HEK293 (cell line): ENCODE measurements at regions not wholly inside any gene's neighbourhood (a gene's known extent, or its start where the extent isn't known, plus 50 kb on each side); places are given as distances from the start of the nearest gene placed in this dataset.

ENCODE experiments used
- EGR2 ChIP-seq: fragments of 450-650 bp; formaldehyde crosslinking; IDR thresholded peaks from 2 replicates; pipeline ENCODE4 v1.5.1; 2016; ENCODE audit warnings: low read depth, missing biosample characterization, missing genetic modification characterization
- GLI4 ChIP-seq: fragments of 450-650 bp; formaldehyde crosslinking; IDR thresholded peaks from 2 replicates; pipeline ENCODE4 v1.5.1; 2016; ENCODE audit warnings: missing biosample characterization, missing genetic modification characterization
- HOXA7 ChIP-seq: sonication (generic); formaldehyde crosslinking; IDR thresholded peaks from 2 replicates; pipeline ENCODE4 v1.8.1; 2022; ENCODE audit warnings: missing genetic modification reagents, borderline replicate concordance
- SALL2 ChIP-seq: fragments of 450-650 bp; formaldehyde crosslinking; IDR thresholded peaks from 2 replicates; pipeline ENCODE4 v1.5.0; 2017; ENCODE audit warnings: missing biosample characterization, mild to moderate bottlenecking, missing genetic modification characterization, borderline replicate concordance
- TRIM28 ChIP-seq: IDR thresholded peaks from 2 replicates; pipeline ENCODE4 v1.6.1; 2011; ENCODE audit warnings: low read length, control low read depth, borderline replicate concordance
- ZBTB1 ChIP-seq: fragments of 450-650 bp; formaldehyde crosslinking; IDR thresholded peaks from 2 replicates; pipeline ENCODE4 v1.5.1; 2016; ENCODE audit warnings: missing biosample characterization, missing genetic modification characterization
- ZBTB8A ChIP-seq: fragments of 450-650 bp; formaldehyde crosslinking; IDR thresholded peaks from 2 replicates; pipeline ENCODE4 v1.5.1; 2016; ENCODE audit warnings: missing biosample characterization, missing genetic modification characterization
- ZFP37 ChIP-seq: fragments of 450-650 bp; formaldehyde crosslinking; IDR thresholded peaks from 2 replicates; pipeline ENCODE4 v1.5.1; 2016; ENCODE audit warnings: missing biosample characterization, missing genetic modification characterization
- ZFP41 ChIP-seq: fragments of 450-650 bp; formaldehyde crosslinking; IDR thresholded peaks from 2 replicates; pipeline ENCODE4 v1.5.1; 2016; ENCODE audit warnings: missing biosample characterization, missing genetic modification characterization, borderline replicate concordance
- ZNF138 ChIP-seq: fragments of 450-650 bp; formaldehyde crosslinking; IDR thresholded peaks from 2 replicates; pipeline ENCODE4 v1.5.1; 2016; ENCODE audit warnings: missing biosample characterization, missing genetic modification characterization, borderline replicate concordance
- ZNF169 ChIP-seq: fragments of 450-650 bp; formaldehyde crosslinking; IDR thresholded peaks from 2 replicates; pipeline ENCODE4 v1.5.1; 2016; ENCODE audit warnings: missing biosample characterization, missing genetic modification characterization
- ZNF239 ChIP-seq: fragments of 450-650 bp; formaldehyde crosslinking; IDR thresholded peaks from 2 replicates; pipeline ENCODE4 v1.5.1; 2016; ENCODE audit warnings: missing biosample characterization, missing genetic modification characterization
- ZNF248 ChIP-seq: fragments of 450-650 bp; formaldehyde crosslinking; IDR thresholded peaks from 2 replicates; pipeline ENCODE4 v1.5.1; 2017; ENCODE audit warnings: missing biosample characterization, missing genetic modification characterization
- ZNF266 ChIP-seq: fragments of 450-650 bp; formaldehyde crosslinking; IDR thresholded peaks from 2 replicates; pipeline ENCODE4 v1.5.1; 2016; ENCODE audit warnings: missing biosample characterization, missing genetic modification characterization, low read depth
- ZNF292 ChIP-seq: fragments of 450-650 bp; formaldehyde crosslinking; IDR thresholded peaks from 2 replicates; pipeline ENCODE4 v1.5.1; 2016; ENCODE audit warnings: low read depth, missing biosample characterization, missing genetic modification characterization, borderline replicate concordance
- ZNF302 ChIP-seq: fragments of 450-650 bp; formaldehyde crosslinking; IDR thresholded peaks from 2 replicates; pipeline ENCODE4 v1.5.1; 2016; ENCODE audit warnings: missing biosample characterization, missing genetic modification characterization, low read depth
- ZNF341 ChIP-seq: fragments of 450-650 bp; formaldehyde crosslinking; IDR thresholded peaks from 2 replicates; pipeline ENCODE4; 2016; ENCODE audit warnings: low read depth, missing biosample characterization, missing genetic modification characterization
- ZNF423 ChIP-seq: fragments of 450-650 bp; formaldehyde crosslinking; IDR thresholded peaks from 2 replicates; pipeline ENCODE4 v1.5.1; 2016; ENCODE audit warnings: missing biosample characterization, missing genetic modification characterization
- ZNF501 ChIP-seq: fragments of 450-650 bp; formaldehyde crosslinking; IDR thresholded peaks from 2 replicates; pipeline ENCODE4 v1.5.1; 2016; ENCODE audit warnings: missing biosample characterization, missing genetic modification characterization
- ZNF530 ChIP-seq: fragments of 450-650 bp; formaldehyde crosslinking; IDR thresholded peaks from 2 replicates; pipeline ENCODE4 v1.5.1; 2016; ENCODE audit warnings: low read depth, missing biosample characterization, missing genetic modification characterization
- ZNF558 ChIP-seq: fragments of 450-650 bp; formaldehyde crosslinking; IDR thresholded peaks from 2 replicates; pipeline ENCODE4 v1.5.1; 2016; ENCODE audit warnings: missing biosample characterization, missing genetic modification characterization
- ZNF560 ChIP-seq: fragments of 450-650 bp; formaldehyde crosslinking; IDR thresholded peaks from 2 replicates; pipeline ENCODE4 v1.5.1; 2017; ENCODE audit warnings: missing biosample characterization, missing genetic modification characterization, borderline replicate concordance
- ZNF580 ChIP-seq: fragments of 450-650 bp; formaldehyde crosslinking; IDR thresholded peaks from 2 replicates; pipeline ENCODE4 v1.5.1; 2016; ENCODE audit warnings: missing biosample characterization, missing genetic modification characterization
- ZNF626 ChIP-seq: fragments of 450-650 bp; sonication (Bioruptor Pico); formaldehyde crosslinking; IDR thresholded peaks from 2 replicates; pipeline ENCODE4 v1.5.1; 2018; ENCODE audit warnings: missing biosample characterization, missing genetic modification characterization, inconsistent platforms
- ZSCAN5A ChIP-seq: fragments of 450-650 bp; formaldehyde crosslinking; IDR thresholded peaks from 2 replicates; pipeline ENCODE4 v1.5.1; 2016; ENCODE audit warnings: missing biosample characterization, missing genetic modification characterization
- TF ChIP-seq, protein P1 (sequence below): fragments of 450-650 bp; formaldehyde crosslinking; IDR thresholded peaks from 2 replicates; pipeline ENCODE4 v1.5.1; 2016; ENCODE audit warnings: missing biosample characterization, missing genetic modification characterization
- TF ChIP-seq, protein P2 (sequence below): IDR thresholded peaks from 2 replicates; pipeline ENCODE4 v1.6.1; 2011; ENCODE audit warnings: mild to moderate bottlenecking, low read depth, low read length, borderline replicate concordance
- TF ChIP-seq, protein P3 (sequence below): fragments of 450-650 bp; formaldehyde crosslinking; IDR thresholded peaks from 2 replicates; pipeline ENCODE4 v1.5.1; 2016; ENCODE audit warnings: missing biosample characterization, missing genetic modification characterization
- TF ChIP-seq, protein P4 (sequence below): fragments of 450-650 bp; formaldehyde crosslinking; IDR thresholded peaks from 2 replicates; pipeline ENCODE4 v1.5.1; 2017; ENCODE audit warnings: missing biosample characterization, missing genetic modification characterization
- TF ChIP-seq, protein P5 (sequence below): fragments of 450-650 bp; formaldehyde crosslinking; IDR thresholded peaks from 2 replicates; pipeline ENCODE4 v1.5.1; 2016; ENCODE audit warnings: missing biosample characterization, missing genetic modification characterization

GRCh38 chr5:92086059-92086811 lies 703.1 kb upstream of the ARRDC3 start (continued):
- TF ChIP-seq, protein P1, sequence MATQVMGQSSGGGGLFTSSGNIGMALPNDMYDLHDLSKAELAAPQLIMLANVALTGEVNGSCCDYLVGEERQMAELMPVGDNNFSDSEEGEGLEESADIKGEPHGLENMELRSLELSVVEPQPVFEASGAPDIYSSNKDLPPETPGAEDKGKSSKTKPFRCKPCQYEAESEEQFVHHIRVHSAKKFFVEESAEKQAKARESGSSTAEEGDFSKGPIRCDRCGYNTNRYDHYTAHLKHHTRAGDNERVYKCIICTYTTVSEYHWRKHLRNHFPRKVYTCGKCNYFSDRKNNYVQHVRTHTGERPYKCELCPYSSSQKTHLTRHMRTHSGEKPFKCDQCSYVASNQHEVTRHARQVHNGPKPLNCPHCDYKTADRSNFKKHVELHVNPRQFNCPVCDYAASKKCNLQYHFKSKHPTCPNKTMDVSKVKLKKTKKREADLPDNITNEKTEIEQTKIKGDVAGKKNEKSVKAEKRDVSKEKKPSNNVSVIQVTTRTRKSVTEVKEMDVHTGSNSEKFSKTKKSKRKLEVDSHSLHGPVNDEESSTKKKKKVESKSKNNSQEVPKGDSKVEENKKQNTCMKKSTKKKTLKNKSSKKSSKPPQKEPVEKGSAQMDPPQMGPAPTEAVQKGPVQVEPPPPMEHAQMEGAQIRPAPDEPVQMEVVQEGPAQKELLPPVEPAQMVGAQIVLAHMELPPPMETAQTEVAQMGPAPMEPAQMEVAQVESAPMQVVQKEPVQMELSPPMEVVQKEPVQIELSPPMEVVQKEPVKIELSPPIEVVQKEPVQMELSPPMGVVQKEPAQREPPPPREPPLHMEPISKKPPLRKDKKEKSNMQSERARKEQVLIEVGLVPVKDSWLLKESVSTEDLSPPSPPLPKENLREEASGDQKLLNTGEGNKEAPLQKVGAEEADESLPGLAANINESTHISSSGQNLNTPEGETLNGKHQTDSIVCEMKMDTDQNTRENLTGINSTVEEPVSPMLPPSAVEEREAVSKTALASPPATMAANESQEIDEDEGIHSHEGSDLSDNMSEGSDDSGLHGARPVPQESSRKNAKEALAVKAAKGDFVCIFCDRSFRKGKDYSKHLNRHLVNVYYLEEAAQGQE = peak; percentile 66; the same call in 1 of the 2 replicates
- TF ChIP-seq EGR2 (tag by site-specific recombination) = no peak
- 0 out of 2 replicates have a peak, but pooled peaks have one; percentile 33 for TF ChIP-seq ZFP37 (tag by site-specific recombination)
- peak; percentile 13; the same call in 1 of the 2 replicates for TF ChIP-seq ZNF138 (tag by site-specific recombination)
- TF ChIP-seq ZNF560 = 0 out of 2 replicates have a peak, but pooled peaks have one; percentile 50
- TF ChIP-seq ZNF626 (tag by site-specific recombination) = no peak
- TF ChIP-seq, protein P2, sequence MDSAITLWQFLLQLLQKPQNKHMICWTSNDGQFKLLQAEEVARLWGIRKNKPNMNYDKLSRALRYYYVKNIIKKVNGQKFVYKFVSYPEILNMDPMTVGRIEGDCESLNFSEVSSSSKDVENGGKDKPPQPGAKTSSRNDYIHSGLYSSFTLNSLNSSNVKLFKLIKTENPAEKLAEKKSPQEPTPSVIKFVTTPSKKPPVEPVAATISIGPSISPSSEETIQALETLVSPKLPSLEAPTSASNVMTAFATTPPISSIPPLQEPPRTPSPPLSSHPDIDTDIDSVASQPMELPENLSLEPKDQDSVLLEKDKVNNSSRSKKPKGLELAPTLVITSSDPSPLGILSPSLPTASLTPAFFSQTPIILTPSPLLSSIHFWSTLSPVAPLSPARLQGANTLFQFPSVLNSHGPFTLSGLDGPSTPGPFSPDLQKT = no peak
- TF ChIP-seq, protein P3, sequence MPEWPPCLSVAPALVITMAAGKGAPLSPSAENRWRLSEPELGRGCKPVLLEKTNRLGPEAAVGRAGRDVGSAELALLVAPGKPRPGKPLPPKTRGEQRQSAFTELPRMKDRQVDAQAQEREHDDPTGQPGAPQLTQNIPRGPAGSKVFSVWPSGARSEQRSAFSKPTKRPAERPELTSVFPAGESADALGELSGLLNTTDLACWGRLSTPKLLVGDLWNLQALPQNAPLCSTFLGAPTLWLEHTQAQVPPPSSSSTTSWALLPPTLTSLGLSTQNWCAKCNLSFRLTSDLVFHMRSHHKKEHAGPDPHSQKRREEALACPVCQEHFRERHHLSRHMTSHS (tag by site-specific recombination) = no peak
- TF ChIP-seq ZNF341 (tag by site-specific recombination) = peak; percentile 19; the same call in 1 of the 2 replicates
- no peak for TF ChIP-seq ZNF169
- peak; percentile 59; the same call in 1 of the 2 replicates for TF ChIP-seq ZNF580 (tag by site-specific recombination)
- TF ChIP-seq ZNF501 (tag by site-specific recombination) = peak; percentile 62; the same call in 1 of the 2 replicates
- no peak for TF ChIP-seq ZNF239 (tag by site-specific recombination)
- TF ChIP-seq TRIM28 = no peak
- no peak for TF ChIP-seq GLI4 (tag by site-specific recombination)
- TF ChIP-seq, protein P4, sequence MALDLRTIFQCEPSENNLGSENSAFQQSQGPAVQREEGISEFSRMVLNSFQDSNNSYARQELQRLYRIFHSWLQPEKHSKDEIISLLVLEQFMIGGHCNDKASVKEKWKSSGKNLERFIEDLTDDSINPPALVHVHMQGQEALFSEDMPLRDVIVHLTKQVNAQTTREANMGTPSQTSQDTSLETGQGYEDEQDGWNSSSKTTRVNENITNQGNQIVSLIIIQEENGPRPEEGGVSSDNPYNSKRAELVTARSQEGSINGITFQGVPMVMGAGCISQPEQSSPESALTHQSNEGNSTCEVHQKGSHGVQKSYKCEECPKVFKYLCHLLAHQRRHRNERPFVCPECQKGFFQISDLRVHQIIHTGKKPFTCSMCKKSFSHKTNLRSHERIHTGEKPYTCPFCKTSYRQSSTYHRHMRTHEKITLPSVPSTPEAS (tag by site-specific recombination) = no peak
- TF ChIP-seq ZBTB8A = peak; percentile 74
- TF ChIP-seq, protein P5, sequence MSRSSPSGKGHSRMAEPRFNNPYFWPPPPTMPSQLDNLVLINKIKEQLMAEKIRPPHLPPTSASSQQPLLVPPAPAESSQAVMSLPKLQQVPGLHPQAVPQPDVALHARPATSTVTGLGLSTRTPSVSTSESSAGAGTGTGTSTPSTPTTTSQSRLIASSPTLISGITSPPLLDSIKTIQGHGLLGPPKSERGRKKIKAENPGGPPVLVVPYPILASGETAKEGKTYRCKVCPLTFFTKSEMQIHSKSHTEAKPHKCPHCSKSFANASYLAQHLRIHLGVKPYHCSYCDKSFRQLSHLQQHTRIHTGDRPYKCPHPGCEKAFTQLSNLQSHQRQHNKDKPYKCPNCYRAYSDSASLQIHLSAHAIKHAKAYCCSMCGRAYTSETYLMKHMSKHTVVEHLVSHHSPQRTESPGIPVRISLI (tag by site-specific recombination) = no peak
- no peak for TF ChIP-seq ZBTB1 (tag by site-specific recombination)
- no peak for TF ChIP-seq ZNF302
- TF ChIP-seq ZNF423 (tag by site-specific recombination) = no peak
- 0 out of 2 replicates have a peak, but pooled peaks have one; percentile 45 for TF ChIP-seq ZNF530 (tag by site-specific recombination)
- peak; percentile 82; the same call in 1 of the 2 replicates for TF ChIP-seq ZNF292 (tag by site-specific recombination)
- no peak for TF ChIP-seq HOXA7 (CRISPR knock-in tag)
- TF ChIP-seq SALL2 = no peak
- no peak for TF ChIP-seq ZSCAN5A (tag by site-specific recombination)
- no peak for TF ChIP-seq ZFP41 (tag by site-specific recombination)
- no peak for TF ChIP-seq ZNF248 (tag by site-specific recombination)
- TF ChIP-seq ZNF266 (tag by site-specific recombination) = peak; percentile 64
- TF ChIP-seq ZNF558 = 0 out of 2 replicates have a peak, but pooled peaks have one; percentile 63
